Parathyroid adenoma (tissue), 2 donors: ENCODE measurements at regions not wholly inside any gene's neighbourhood (a gene's known extent, or its start where the extent isn't known, plus 50 kb on each side); places are given as distances from the start of the nearest gene placed in this dataset.

Source experiments
- H2AFZ ChIP-seq: fragments of 300-600 bp; sonication (generic); one replicate; pipeline ENCODE4 v1.7.0; 2017; ENCODE audit warnings: antibody characterized with exemption, mild to moderate bottlenecking
- H3K27ac ChIP-seq: fragments of 300-600 bp; sonication (generic); one replicate; pipeline ENCODE4 v1.7.0; 2017
- H3K27me3 ChIP-seq: fragments of 300-600 bp; sonication (generic); one replicate; pipeline ENCODE4 v1.7.0; 2017; ENCODE audit warnings: low read length; ENCODE audit not compliant: control insufficient read depth, insufficient read depth
- H3K36me3 ChIP-seq: fragments of 300-600 bp; sonication (generic); one replicate; pipeline ENCODE4 v1.7.0; 2017; ENCODE audit warnings: low read length; ENCODE audit not compliant: control insufficient read depth, insufficient read depth
- H3K4me1 ChIP-seq: fragments of 300-600 bp; sonication (generic); one replicate; pipeline ENCODE4 v1.7.0; 2017; ENCODE audit warnings: control low read depth
- H3K4me2 ChIP-seq: fragments of 300-600 bp; sonication (generic); one replicate; pipeline ENCODE4 v1.7.0; 2017; ENCODE audit warnings: low read length
- H3K4me3 ChIP-seq: fragments of 300-600 bp; sonication (generic); one replicate; pipeline ENCODE4 v1.7.0; 2017; ENCODE audit warnings: low read depth, low read length
- H3K79me2 ChIP-seq: fragments of 300-600 bp; sonication (generic); one replicate; pipeline ENCODE4 v1.7.0; 2017; ENCODE audit warnings: control low read depth
- H3K9ac ChIP-seq: fragments of 300-600 bp; sonication (generic); one replicate; pipeline ENCODE4 v1.7.0; 2017; ENCODE audit warnings: mild to moderate bottlenecking
- H3K9me3 ChIP-seq: fragments of 300-600 bp; sonication (generic); one replicate; pipeline ENCODE4 v1.7.0; 2017; ENCODE audit warnings: low read length; ENCODE audit not compliant: control insufficient read depth
- TF ChIP-seq, protein P1 (sequence below): fragments of 300-600 bp; sonication (generic); IDR thresholded peaks from one replicate; pipeline ENCODE4 v1.7.0; 2017; ENCODE audit warnings: antibody characterized with exemption, mild to moderate bottlenecking
- donor health status: primary hyperparathyroidism.

DNA sequence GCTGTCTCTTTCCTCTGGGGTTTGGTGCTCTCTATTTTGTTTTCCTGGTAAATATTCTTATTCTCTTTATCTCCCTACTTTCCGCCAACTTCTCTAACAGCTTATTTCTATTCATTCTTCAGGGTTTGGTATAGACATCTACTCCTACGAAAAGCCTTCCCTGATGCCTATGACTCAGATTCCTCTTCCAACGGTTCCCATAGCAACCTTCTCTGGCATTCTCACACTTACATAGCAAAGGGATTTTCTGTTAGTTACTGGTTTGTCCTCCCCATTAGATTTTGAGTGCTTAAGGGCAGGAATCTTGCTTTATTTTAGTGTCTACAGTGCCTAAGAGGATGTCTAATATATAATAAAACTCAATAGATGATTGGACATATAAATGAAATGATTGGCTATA lies 407.6 kb upstream of the DEPDC1 start:
- Histone ChIP-seq H3K27me3 (no peaks in the 10 kb centered on the region), H3K4me1 (no peaks in the 10 kb centered on the region), H3K4me3 (no peak overlapping the region), H3K4me2 (no peak overlapping the region), H3K79me2 (no peaks in the 10 kb centered on the region), H2AFZ (no peak overlapping the region), H3K36me3 (no peaks in the 10 kb centered on the region), H3K9me3 (no peaks in the 10 kb centered on the region), H3K27ac (no peak overlapping the region), H3K9ac (no peak overlapping the region)
- TF ChIP-seq, protein P1, sequence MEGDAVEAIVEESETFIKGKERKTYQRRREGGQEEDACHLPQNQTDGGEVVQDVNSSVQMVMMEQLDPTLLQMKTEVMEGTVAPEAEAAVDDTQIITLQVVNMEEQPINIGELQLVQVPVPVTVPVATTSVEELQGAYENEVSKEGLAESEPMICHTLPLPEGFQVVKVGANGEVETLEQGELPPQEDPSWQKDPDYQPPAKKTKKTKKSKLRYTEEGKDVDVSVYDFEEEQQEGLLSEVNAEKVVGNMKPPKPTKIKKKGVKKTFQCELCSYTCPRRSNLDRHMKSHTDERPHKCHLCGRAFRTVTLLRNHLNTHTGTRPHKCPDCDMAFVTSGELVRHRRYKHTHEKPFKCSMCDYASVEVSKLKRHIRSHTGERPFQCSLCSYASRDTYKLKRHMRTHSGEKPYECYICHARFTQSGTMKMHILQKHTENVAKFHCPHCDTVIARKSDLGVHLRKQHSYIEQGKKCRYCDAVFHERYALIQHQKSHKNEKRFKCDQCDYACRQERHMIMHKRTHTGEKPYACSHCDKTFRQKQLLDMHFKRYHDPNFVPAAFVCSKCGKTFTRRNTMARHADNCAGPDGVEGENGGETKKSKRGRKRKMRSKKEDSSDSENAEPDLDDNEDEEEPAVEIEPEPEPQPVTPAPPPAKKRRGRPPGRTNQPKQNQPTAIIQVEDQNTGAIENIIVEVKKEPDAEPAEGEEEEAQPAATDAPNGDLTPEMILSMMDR: no peak

DNA sequence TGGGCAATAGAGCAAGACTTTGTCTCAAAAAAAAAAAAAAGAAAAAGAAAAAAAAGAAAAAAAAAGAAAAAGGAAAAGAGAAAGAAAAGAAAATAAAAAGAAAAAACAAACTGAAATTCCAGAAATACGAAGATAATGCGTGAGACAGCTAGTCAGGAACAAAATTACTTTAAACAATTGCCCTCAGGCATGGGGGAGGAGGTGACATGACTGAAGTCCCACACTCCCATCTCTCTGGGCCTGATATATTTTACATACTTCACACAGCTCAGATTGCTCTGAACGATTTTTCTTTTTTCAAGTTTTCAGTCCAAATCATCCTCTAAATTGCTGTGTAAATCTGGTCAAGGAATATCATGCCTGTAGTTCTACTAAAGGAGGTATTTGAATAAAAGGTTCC lies 409.5 kb upstream of the DEPDC1 start:
- Histone ChIP-seq H3K9ac (no peak overlapping the region), H3K79me2 (no peaks in the 10 kb centered on the region), H3K4me1 (no peaks in the 10 kb centered on the region), H3K27ac (no peak overlapping the region), H2AFZ (no peak overlapping the region), H3K36me3 (no peaks in the 10 kb centered on the region), H3K9me3 (no peaks in the 10 kb centered on the region), H3K4me3 (no peak overlapping the region), H3K4me2 (no peak overlapping the region), H3K27me3 (no peaks in the 10 kb centered on the region)
- TF ChIP-seq, protein P1: no peak

DNA sequence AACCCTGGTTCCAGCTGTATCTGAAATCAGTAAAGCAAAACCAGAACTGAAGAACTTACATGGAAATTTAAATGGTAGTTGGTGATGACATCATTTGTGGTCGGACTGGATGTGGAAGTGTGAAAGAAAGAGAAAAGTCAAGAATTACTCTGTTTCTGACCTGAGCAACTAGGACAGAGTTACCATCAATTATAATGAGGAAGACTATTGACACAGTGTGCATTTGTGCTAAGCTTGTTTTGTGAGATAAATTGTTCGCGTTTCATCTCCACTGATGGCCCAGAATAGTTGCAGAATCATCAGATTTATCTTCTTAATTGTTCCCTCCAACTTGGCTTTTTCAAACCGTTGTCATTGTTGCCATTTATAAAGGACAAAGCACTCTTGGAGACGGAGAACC lies 410.6 kb upstream of the DEPDC1 start:
- Histone ChIP-seq H3K4me1 (no peaks in the 10 kb centered on the region), H3K36me3 (no peaks in the 10 kb centered on the region), H3K9ac (no peak overlapping the region), H2AFZ (no peak overlapping the region), H3K27me3 (no peaks in the 10 kb centered on the region), H3K4me2 (no peak overlapping the region), H3K79me2 (no peaks in the 10 kb centered on the region), H3K9me3 (no peaks in the 10 kb centered on the region), H3K4me3 (no peak overlapping the region), H3K27ac (no peak overlapping the region)
- TF ChIP-seq, protein P1: no peak

DNA sequence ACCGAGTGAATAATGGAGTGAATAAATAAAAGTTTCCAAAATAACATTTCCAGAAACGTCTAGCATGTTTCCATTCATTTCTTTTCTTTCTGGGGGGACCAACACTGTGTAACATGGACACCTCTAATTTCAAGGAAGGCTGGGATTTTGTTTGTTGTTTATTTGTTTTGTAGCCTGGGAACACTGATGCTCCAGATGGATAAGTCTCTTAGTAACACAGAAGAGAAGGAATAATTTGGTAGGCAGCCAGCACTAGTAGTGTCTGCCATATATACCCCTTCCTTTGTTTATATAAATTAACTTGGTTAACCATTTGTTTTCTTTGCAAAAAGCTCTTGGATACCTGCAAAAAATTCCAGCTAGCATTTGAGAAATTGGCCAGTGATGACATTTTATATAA lies 411.4 kb upstream of the DEPDC1 start:
- Histone ChIP-seq H2AFZ (no peak overlapping the region), H3K4me1 (no peaks in the 10 kb centered on the region), H3K9ac (no peak overlapping the region), H3K27ac (no peak overlapping the region), H3K9me3 (no peaks in the 10 kb centered on the region), H3K79me2 (no peaks in the 10 kb centered on the region), H3K4me2 (no peak overlapping the region), H3K4me3 (no peak overlapping the region), H3K27me3 (no peaks in the 10 kb centered on the region), H3K36me3 (no peaks in the 10 kb centered on the region)
- TF ChIP-seq, protein P1: no peak

DNA sequence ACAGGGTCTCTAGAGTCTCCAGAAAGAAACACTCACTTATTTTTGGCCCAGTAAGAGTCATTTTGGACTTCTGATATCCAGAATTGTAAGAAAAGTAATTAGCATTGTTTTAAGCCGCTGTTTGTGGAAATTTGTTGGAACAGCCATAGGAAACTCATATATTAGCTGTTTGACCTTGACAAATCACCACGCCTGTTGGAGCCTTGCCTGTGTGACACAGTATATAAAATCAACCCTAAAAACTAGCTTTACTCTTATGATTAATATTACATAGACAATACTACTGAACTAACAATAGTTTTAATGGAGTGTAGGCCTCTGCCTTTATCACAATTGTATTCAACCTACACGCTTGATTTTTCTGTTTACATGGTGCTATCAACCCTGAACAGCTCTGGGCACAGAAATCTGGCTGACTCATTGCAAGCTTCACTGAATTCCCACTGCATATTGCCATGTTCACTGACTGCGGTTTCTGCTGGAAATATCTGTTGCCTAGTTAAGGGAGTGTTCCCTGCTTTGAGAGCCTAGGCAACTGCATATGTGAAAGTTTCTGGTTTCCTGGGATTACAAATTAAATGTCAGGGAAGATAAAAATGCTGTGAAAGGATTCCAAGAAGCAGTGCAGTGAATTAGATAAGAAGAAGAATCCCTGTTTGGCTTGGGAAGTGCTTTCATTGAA lies 419.5 kb upstream of the DEPDC1 start:
- peak overlapping the region; percentile 3 for H2AFZ ChIP-seq
- no peaks in the 10 kb centered on the region for H3K4me1 ChIP-seq
- no peak overlapping the region for H3K27ac ChIP-seq

More for the DNA sequence above, 419.5 kb upstream of the DEPDC1 start:
- Histone ChIP-seq H3K9me3 (no peaks in the 10 kb centered on the region), H3K9ac (no peak overlapping the region), H3K36me3 (no peaks in the 10 kb centered on the region), H3K4me3 (no peak overlapping the region), H3K4me2 (peak overlapping the region; percentile 10), H3K27me3 (no peaks in the 10 kb centered on the region), H3K79me2 (no peaks in the 10 kb centered on the region)
- TF ChIP-seq, protein P1: no peak
